ENCODE measurements at regions not wholly inside any gene's neighbourhood (a gene's known extent, or its start where the extent isn't known, plus 50 kb on each side); places are given as distances from the start of the nearest gene placed in this dataset.

- H3K79me2 ChIP-seq (ENCODE audit: insufficient read depth, low read length) = no peaks in the 10 kb centered on the region
- no peak overlapping the region for H3K14ac ChIP-seq (ENCODE audit: insufficient read depth, low read length)
- H4K91ac ChIP-seq (ENCODE audit: insufficient read length, low read depth, low read length) = no peak overlapping the region
- no peak overlapping the region for H2AK5ac ChIP-seq (ENCODE audit: insufficient read length, low read length)
- H3K23ac ChIP-seq (ENCODE audit: insufficient read length, low read depth, low read length) = no peak overlapping the region
- H3K56ac ChIP-seq (ENCODE audit: insufficient read length, low read depth, low read length) = no peak overlapping the region
- H3T11ph ChIP-seq (ENCODE audit: low read length) = no peak overlapping the region
- peaks cover 6% of the 10 kb centered on the region; the same call in 1 of the 2 replicates for H3K4me1 ChIP-seq (ENCODE audit: insufficient read depth, low read length)
- peaks cover 24 to 28% of the 10 kb centered on the region in 2 experiments for H3K4me1 Mint-ChIP-seq
- no peaks in the 10 kb centered on the region for H4K20me1 ChIP-seq (ENCODE audit: control insufficient read depth, insufficient read depth, insufficient read length)
- no peak overlapping the region for H3K27ac Mint-ChIP-seq
- no peak overlapping the region for H2BK15ac ChIP-seq (ENCODE audit: low read depth, low read length)
- H2BK20ac ChIP-seq (ENCODE audit: low read depth, low read length, poor library complexity, severe bottlenecking) = no peak overlapping the region
- no peaks in the 10 kb centered on the region for H3K27me3 Mint-ChIP-seq (ENCODE audit: low read depth)
- H3K23me2 ChIP-seq (ENCODE audit: insufficient read length, low read depth, low read length, poor library complexity, severe bottlenecking) = no peaks in the 10 kb centered on the region
- TF ChIP-seq, protein P1, sequence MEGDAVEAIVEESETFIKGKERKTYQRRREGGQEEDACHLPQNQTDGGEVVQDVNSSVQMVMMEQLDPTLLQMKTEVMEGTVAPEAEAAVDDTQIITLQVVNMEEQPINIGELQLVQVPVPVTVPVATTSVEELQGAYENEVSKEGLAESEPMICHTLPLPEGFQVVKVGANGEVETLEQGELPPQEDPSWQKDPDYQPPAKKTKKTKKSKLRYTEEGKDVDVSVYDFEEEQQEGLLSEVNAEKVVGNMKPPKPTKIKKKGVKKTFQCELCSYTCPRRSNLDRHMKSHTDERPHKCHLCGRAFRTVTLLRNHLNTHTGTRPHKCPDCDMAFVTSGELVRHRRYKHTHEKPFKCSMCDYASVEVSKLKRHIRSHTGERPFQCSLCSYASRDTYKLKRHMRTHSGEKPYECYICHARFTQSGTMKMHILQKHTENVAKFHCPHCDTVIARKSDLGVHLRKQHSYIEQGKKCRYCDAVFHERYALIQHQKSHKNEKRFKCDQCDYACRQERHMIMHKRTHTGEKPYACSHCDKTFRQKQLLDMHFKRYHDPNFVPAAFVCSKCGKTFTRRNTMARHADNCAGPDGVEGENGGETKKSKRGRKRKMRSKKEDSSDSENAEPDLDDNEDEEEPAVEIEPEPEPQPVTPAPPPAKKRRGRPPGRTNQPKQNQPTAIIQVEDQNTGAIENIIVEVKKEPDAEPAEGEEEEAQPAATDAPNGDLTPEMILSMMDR (conservative IDR thresholded peaks at IDR 0.05) = no peak
- H3K4me2 ChIP-seq (ENCODE audit: insufficient read depth, insufficient read length, low read length) = no peak overlapping the region
- H3K9me3 ChIP-seq (ENCODE audit: control insufficient read depth, low read depth, low read length) = no peaks in the 10 kb centered on the region
- H3K27ac ChIP-seq (ENCODE audit: insufficient read length, low read depth, low read length) = no peak overlapping the region
- no peak overlapping the region for H3K9ac ChIP-seq (ENCODE audit: extremely low read depth, insufficient read length, low read length)
- no peak overlapping the region for H2BK120ac ChIP-seq (ENCODE audit: low read depth, low read length, poor library complexity, severe bottlenecking)
- no peaks in the 10 kb centered on the region for H3K9me3 Mint-ChIP-seq
- no peak overlapping the region for H3K4ac ChIP-seq (ENCODE audit: low read depth, low read length)
- no peak overlapping the region for H3K18ac ChIP-seq (ENCODE audit: insufficient read length, low read depth, low read length)
- no peak for DNase-seq
- H3K27me3 ChIP-seq (ENCODE audit: insufficient read depth, low read length) = no peaks in the 10 kb centered on the region
- H3K36me3 Mint-ChIP-seq (ENCODE audit: insufficient read depth in 1 of 3, low read depth in 3 of 3) = no peaks in the 10 kb centered on the region
- H3K79me1 ChIP-seq (ENCODE audit: insufficient read depth, low read depth, low read length, poor library complexity, severe bottlenecking) = no peaks in the 10 kb centered on the region
- no peak overlapping the region for H2BK5ac ChIP-seq (ENCODE audit: insufficient read length, low read length)
- H3K4me3 Mint-ChIP-seq = no peak overlapping the region
- H2BK12ac ChIP-seq (ENCODE audit: insufficient read length, low read depth, low read length) = no peak overlapping the region
- no peak overlapping the region for H4K8ac ChIP-seq (replicated peaks; ENCODE audit: insufficient read length, low read depth, low read length)
- no peak overlapping the region for H4K5ac ChIP-seq (ENCODE audit: insufficient read length, low read depth, low read length)
- no peak overlapping the region for H2AFZ ChIP-seq (ENCODE audit: low read length)
These were observed 114.9 kb upstream of the VANGL1 start for GRCh38 chr1:115526900-115527299.

All from H9 (cell line).